A549 (cell line): ENCODE measurements at regions not wholly inside any gene's neighbourhood (a gene's known extent, or its start where the extent isn't known, plus 50 kb on each side); places are given as distances from the start of the nearest gene placed in this dataset.

Experiments
- CTCF ChIP-seq: fragments of >200 bp; sonication (Bioruptor Twin); formaldehyde crosslinking; IDR thresholded peaks from 3 replicates; pipeline ENCODE4 v1.5.1; 2016
- HMGXB4 ChIP-seq: fragments of 250-450 bp; sonication (Bioruptor Pico); IDR thresholded peaks from 2 replicates; pipeline ENCODE4 v1.5.0; 2021; ENCODE audit warnings: mild to moderate bottlenecking, moderate library complexity, borderline replicate concordance
- MAFK ChIP-seq: fragments of 450-650 bp; IDR thresholded peaks from 2 replicates; pipeline ENCODE4 v1.6.1; 2014; ENCODE audit not compliant: partially characterized antibody
- MYC ChIP-seq: IDR thresholded peaks from 2 replicates; pipeline ENCODE4 v1.6.1; 2012; ENCODE audit warnings: mild to moderate bottlenecking, inconsistent platforms, low read length, improper control_type of control experiment, borderline replicate concordance
- NR3C1 ChIP-seq: fragments of >200 bp; sonication (Bioruptor Twin); formaldehyde crosslinking; IDR thresholded peaks from 3 replicates; pipeline ENCODE4 v1.6.1; 2017
- POLR2A ChIP-seq: IDR thresholded peaks from 2 replicates; pipeline ENCODE4 v1.6.1; 2012; ENCODE audit warnings: mild to moderate bottlenecking, low read length
- RAD21 ChIP-seq, 2 experiments: fragments of >200 bp in 1 of 2; sonication (Bioruptor Twin) in 1 of 2; formaldehyde crosslinking in 1 of 2; IDR thresholded peaks in 1 of 2; conservative IDR thresholded peaks in 1 of 2; 2 replicates in 1 of 2; 3 replicates in 1 of 2; pipeline ENCODE4 v1.6.1; 2012 to 2018; ENCODE audit warnings: inconsistent platforms in 1 of 2
- RCOR1 ChIP-seq: fragments of 150-350 bp; IDR thresholded peaks from 2 replicates; pipeline ENCODE4 v1.6.1; 2014; ENCODE audit warnings: antibody characterized with exemption, low read length, low read depth
- REST ChIP-seq: fragments of 200-600 bp; sonication (generic); IDR thresholded peaks from 2 replicates; pipeline ENCODE4 v1.6.1; 2016; ENCODE audit warnings: antibody characterized with exemption, mild to moderate bottlenecking, moderate library complexity
- RFX5 ChIP-seq: fragments of 450-650 bp; IDR thresholded peaks from 2 replicates; pipeline ENCODE4 v1.7.1; 2014; ENCODE audit warnings: antibody characterized with exemption, mild to moderate bottlenecking, moderate library complexity
- USF2 ChIP-seq: fragments of 450-650 bp; IDR thresholded peaks from 2 replicates; pipeline ENCODE4 v1.6.1; 2014; ENCODE audit warnings: antibody characterized with exemption

GRCh38 chr1:106055855-106056254, 1000.6 kb upstream of the PRMT6 start:
- TF ChIP-seq CTCF (no peak), HMGXB4 (CRISPR knock-in tag) (no peak), RFX5 (no peak), POLR2A (no peak), RAD21 (conservative IDR thresholded peaks at IDR 0.05 in 1 of 2, IDR thresholded peaks at IDR 0.05 in 1 of 2) (no peak), REST (no peak), MYC (no peak), MAFK (no peak), NR3C1 (no peak), USF2 (no peak), RCOR1 (no peak)
